ENCODE measurements at regions not wholly inside any gene's neighbourhood (a gene's known extent, or its start where the extent isn't known, plus 50 kb on each side); places are given as distances from the start of the nearest gene placed in this dataset.

GRCh38 chr1:102562380-102562779, 545.9 kb downstream of the COL11A1 start:
- TF ChIP-seq, protein P1, sequence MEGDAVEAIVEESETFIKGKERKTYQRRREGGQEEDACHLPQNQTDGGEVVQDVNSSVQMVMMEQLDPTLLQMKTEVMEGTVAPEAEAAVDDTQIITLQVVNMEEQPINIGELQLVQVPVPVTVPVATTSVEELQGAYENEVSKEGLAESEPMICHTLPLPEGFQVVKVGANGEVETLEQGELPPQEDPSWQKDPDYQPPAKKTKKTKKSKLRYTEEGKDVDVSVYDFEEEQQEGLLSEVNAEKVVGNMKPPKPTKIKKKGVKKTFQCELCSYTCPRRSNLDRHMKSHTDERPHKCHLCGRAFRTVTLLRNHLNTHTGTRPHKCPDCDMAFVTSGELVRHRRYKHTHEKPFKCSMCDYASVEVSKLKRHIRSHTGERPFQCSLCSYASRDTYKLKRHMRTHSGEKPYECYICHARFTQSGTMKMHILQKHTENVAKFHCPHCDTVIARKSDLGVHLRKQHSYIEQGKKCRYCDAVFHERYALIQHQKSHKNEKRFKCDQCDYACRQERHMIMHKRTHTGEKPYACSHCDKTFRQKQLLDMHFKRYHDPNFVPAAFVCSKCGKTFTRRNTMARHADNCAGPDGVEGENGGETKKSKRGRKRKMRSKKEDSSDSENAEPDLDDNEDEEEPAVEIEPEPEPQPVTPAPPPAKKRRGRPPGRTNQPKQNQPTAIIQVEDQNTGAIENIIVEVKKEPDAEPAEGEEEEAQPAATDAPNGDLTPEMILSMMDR (IDR thresholded peaks at IDR 0.05; ENCODE audit: insufficient read depth, low read depth, low read length), result no peak
- H3K4me3 ChIP-seq (ENCODE audit: low read depth, low read length), result no peak overlapping the region
- DNase-seq (ENCODE audit: low read depth), result no peak

DNA sequence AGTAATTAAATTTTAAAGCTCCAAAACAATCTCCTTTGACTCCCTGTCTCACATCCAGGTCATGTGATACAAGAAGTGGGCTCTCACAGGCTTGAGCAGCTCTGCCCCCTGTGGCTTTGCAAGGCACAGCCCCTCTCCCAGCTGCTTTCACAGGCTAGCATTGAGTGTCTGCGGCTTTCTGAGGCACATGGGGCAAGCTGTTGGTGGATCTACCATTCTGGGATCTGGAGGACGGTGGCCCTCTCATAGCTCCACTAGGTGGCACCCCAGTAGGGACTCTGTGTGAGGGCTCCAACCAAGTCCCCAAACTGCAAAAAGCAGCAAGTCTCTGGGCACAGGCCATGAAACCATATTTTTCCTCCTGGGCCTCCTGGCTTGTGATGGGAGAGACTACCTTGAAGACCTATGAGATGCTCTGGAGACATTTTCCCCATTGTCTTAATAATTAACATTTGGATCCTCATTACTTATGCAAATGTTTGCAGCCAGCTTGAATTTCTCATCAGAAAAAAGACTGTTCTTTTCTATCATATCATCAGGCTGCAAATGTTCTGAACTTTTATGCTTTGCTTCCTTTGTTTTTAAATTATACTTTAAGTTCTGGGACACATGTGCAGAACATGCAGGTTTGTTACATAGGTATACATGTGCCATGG, 554.1 kb upstream of the OLFM3 start:
- TF ChIP-seq, protein P1 (IDR thresholded peaks at IDR 0.05; ENCODE audit: insufficient read depth, low read depth, low read length), result peak; percentile 47
- no peak overlapping the region for H3K4me3 ChIP-seq (ENCODE audit: low read depth, low read length)
- peak; percentile 10 for DNase-seq (ENCODE audit: low read depth)

- TF ChIP-seq, protein P1 (IDR thresholded peaks at IDR 0.05; ENCODE audit: insufficient read depth, low read depth, low read length), result no peak
- no peak overlapping the region for H3K4me3 ChIP-seq (ENCODE audit: low read depth, low read length)
- DNase-seq (ENCODE audit: low read depth), result no peak
These were observed 549.5 kb upstream of the OLFM3 start for GRCh38 chr1:102546251-102546650.

DNA sequence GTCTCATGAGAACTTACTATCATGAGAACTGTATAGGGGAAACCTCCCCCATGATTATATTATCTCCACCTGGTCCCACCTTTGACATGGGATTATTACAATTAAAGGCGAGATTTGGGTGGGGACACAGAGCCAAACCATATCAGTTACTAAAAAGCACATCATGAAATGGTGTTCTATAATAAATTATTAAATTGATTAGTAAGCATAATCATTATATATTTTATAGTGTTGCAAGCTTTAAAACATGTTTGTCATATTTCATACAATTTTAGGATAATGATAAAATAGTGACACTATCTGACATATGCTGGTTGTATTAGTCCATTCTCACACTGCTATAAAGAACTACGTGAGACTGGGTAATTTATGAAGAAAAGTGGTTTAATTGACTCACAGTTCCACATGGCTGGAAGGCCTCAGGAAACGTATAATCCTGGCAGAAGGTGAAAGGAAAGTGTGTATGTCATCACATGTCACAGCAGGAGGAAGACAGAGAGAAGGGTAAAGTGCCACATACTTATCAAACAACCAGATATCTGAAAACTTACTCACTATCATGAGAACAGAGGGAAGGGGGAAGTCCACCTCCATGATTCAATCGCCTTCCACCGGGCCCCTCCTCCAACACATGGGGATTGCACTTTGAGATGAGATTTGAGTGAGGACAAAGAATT, 539.2 kb upstream of the OLFM3 start:
- DNase-seq (ENCODE audit: low read depth), result no peak
- TF ChIP-seq, protein P1 (IDR thresholded peaks at IDR 0.05; ENCODE audit: insufficient read depth, low read depth, low read length), result no peak

GRCh38 chr1:102531036-102531435, 534.3 kb upstream of the OLFM3 start:
- no peak overlapping the region for H3K4me3 ChIP-seq (ENCODE audit: low read depth, low read length)
- no peak for DNase-seq (ENCODE audit: low read depth)
- TF ChIP-seq, protein P1 (IDR thresholded peaks at IDR 0.05; ENCODE audit: insufficient read depth, low read depth, low read length), result no peak

More for the DNA sequence above, 539.2 kb upstream of the OLFM3 start:
- no peak overlapping the region for H3K4me3 ChIP-seq (ENCODE audit: low read depth, low read length)

- no peak overlapping the region for H3K4me3 ChIP-seq (ENCODE audit: low read depth, low read length)
- no peak for DNase-seq (ENCODE audit: low read depth)
These were observed 532.7 kb upstream of the OLFM3 start for GRCh38 chr1:102529446-102529845.

More at GRCh38 chr1:102529446-102529845, 532.7 kb upstream of the OLFM3 start:
- TF ChIP-seq, protein P1 (IDR thresholded peaks at IDR 0.05; ENCODE audit: insufficient read depth, low read depth, low read length), result no peak

Measured in fibroblast of villous mesenchyme (primary cell).